ENCODE measurements at regions not wholly inside any gene's neighbourhood (a gene's known extent, or its start where the extent isn't known, plus 50 kb on each side); places are given as distances from the start of the nearest gene placed in this dataset.
"Not testable (repeated sequence)": the region's sequence is repeated elsewhere in the genome, so short reads cannot be mapped to it uniquely, and the experiment has no call there.

GRCh38 chr3:153277029-153277428 is 115.0 kb downstream of the RAP2B start:
- H3K36me3 ChIP-seq = no peaks in the 10 kb centered on the region
- no peak overlapping the region for H3K4me3 ChIP-seq
- H3K9ac ChIP-seq (ENCODE audit: low read depth in 2 of 2, low read length in 2 of 2) = no peak overlapping the region
- no peaks in the 10 kb centered on the region for H3K9me3 ChIP-seq
- H3K27me3 ChIP-seq = no peaks in the 10 kb centered on the region
- H3K4me1 ChIP-seq = no peaks in the 10 kb centered on the region
- TF ChIP-seq CTCF (IDR thresholded peaks at IDR 0.05) = no peak
- no peak for DNase-seq
- intact Hi-C loops (cut with DNase I) = no loop called here
- H3K27ac ChIP-seq = no peak overlapping the region

GRCh38 chr3:153281236-153281997 is 119.4 kb downstream of the RAP2B start:
- H3K27ac ChIP-seq; H3K9me3 ChIP-seq; H3K4me3 ChIP-seq; H3K27me3 ChIP-seq; intact Hi-C loops (cut with DNase I); DNase-seq; H3K9ac ChIP-seq (ENCODE audit: low read depth in 2 of 2, low read length in 2 of 2); H3K36me3 ChIP-seq; H3K4me1 ChIP-seq: not testable (repeated sequence)

- TF ChIP-seq CTCF (IDR thresholded peaks at IDR 0.05) = no peak
- intact Hi-C loops (cut with DNase I) = no loop called here
These were observed 120.3 kb downstream of the RAP2B start for GRCh38 chr3:153282355-153282754.

GRCh38 chr3:153284282-153284938 is 122.4 kb downstream of the RAP2B start:
- H3K4me3 ChIP-seq = no peak overlapping the region
- peak; percentile 30 for DNase-seq
- no peak overlapping the region for H3K9ac ChIP-seq (ENCODE audit: low read depth in 2 of 2, low read length in 2 of 2)
- no peaks in the 10 kb centered on the region for H3K9me3 ChIP-seq
- intact Hi-C loops (cut with DNase I) = no loop called here
- TF ChIP-seq CTCF (IDR thresholded peaks at IDR 0.05) = no peak
- H3K27me3 ChIP-seq = no peaks in the 10 kb centered on the region
- no peaks in the 10 kb centered on the region for H3K4me1 ChIP-seq
- no peaks in the 10 kb centered on the region for H3K36me3 ChIP-seq
- no peak overlapping the region for H3K27ac ChIP-seq

More at GRCh38 chr3:153282355-153282754, 120.3 kb downstream of the RAP2B start:
- H3K9me3 ChIP-seq = no peaks in the 10 kb centered on the region
- H3K9ac ChIP-seq (ENCODE audit: low read depth in 2 of 2, low read length in 2 of 2) = no peak overlapping the region
- H3K27me3 ChIP-seq = no peaks in the 10 kb centered on the region
- H3K36me3 ChIP-seq = no peaks in the 10 kb centered on the region
- H3K27ac ChIP-seq = no peak overlapping the region
- no peak for DNase-seq
- no peak overlapping the region for H3K4me3 ChIP-seq
- H3K4me1 ChIP-seq = no peaks in the 10 kb centered on the region

- DNase-seq = no peak
- no peak overlapping the region for H3K4me3 ChIP-seq
- H3K9ac ChIP-seq (ENCODE audit: low read depth in 2 of 2, low read length in 2 of 2) = no peak overlapping the region
- no peaks in the 10 kb centered on the region for H3K36me3 ChIP-seq
- H3K27me3 ChIP-seq = no peaks in the 10 kb centered on the region
- peak overlapping the region; percentile 17 for H3K27ac ChIP-seq
- no peaks in the 10 kb centered on the region for H3K4me1 ChIP-seq
- TF ChIP-seq CTCF (IDR thresholded peaks at IDR 0.05) = no peak
- H3K9me3 ChIP-seq = no peaks in the 10 kb centered on the region
- intact Hi-C loops (cut with DNase I) = loop anchor here (5.0 kb wide), 1 partner anchor 233 kb away; no protein-coding TSS in a partner anchor
These were observed 123.2 kb downstream of the RAP2B start for GRCh38 chr3:153285194-153285641.

GRCh38 chr3:153285982-153286381 is 124.0 kb downstream of the RAP2B start:
- no peak for DNase-seq
- Histone ChIP-seq H3K9me3 (no peaks in the 10 kb centered on the region), H3K4me3 (no peak overlapping the region), H3K27me3 (no peaks in the 10 kb centered on the region), H3K9ac (ENCODE audit: low read depth in 2 of 2, low read length in 2 of 2) (no peak overlapping the region), H3K36me3 (no peaks in the 10 kb centered on the region), H3K27ac (peak overlapping the region; percentile 17), H3K4me1 (no peaks in the 10 kb centered on the region)
- intact Hi-C loops (cut with DNase I) = loop anchor here (5.0 kb wide), 1 partner anchor 234 kb away; no protein-coding TSS in a partner anchor
- no peak for TF ChIP-seq CTCF (IDR thresholded peaks at IDR 0.05)

Data from colonic mucosa (tissue), 4 donors.